Kidney (tissue), 13 donors: ENCODE measurements at regions not wholly inside any gene's neighbourhood (a gene's known extent, or its start where the extent isn't known, plus 50 kb on each side); places are given as distances from the start of the nearest gene placed in this dataset.

ENCODE experiments used
- DNase-seq, 5 donors: peaks; one replicate each; pipeline ENCODE4 v3.0.0-alpha.2; 2013 to 2020
- FAIRE-seq: peaks from 2 replicates; lab custom pipeline; 2012; peaks lifted over from hg19 to GRCh38; lab: Jason Lieb, UNC
- H3K27ac ChIP-seq, 2 donors: one replicate each; pipeline ENCODE4 v1.7.0; 2013; ENCODE audit warnings: low read depth in 2 of 2, low read length in 2 of 2, inconsistent platforms in 1 of 2
- H3K27me3 ChIP-seq: one replicate; pipeline ENCODE4 v1.7.1; 2013; ENCODE audit warnings: low read length, inconsistent platforms; ENCODE audit not compliant: control insufficient read depth, insufficient read depth
- H3K36me3 ChIP-seq, 3 donors: one replicate each; pipeline versions ENCODE4 v1.7.0 to v1.7.1; 2013; ENCODE audit warnings: low read length in 3 of 3, control low read depth in 1 of 3, inconsistent platforms in 1 of 3; ENCODE audit not compliant: insufficient read depth in 3 of 3, control insufficient read depth in 2 of 3
- H3K4me1 ChIP-seq, 3 donors: one replicate each; pipeline versions ENCODE4 v1.7.0 to v1.7.1; 2013; ENCODE audit warnings: low read length in 3 of 3, inconsistent platforms in 1 of 3, low read depth in 1 of 3; ENCODE audit not compliant: control insufficient read depth in 2 of 3, insufficient read depth in 2 of 3
- H3K4me3 ChIP-seq, 3 donors: one replicate each; pipeline versions ENCODE4 v1.7.0 to v1.8.1; 2013; ENCODE audit warnings: low read length in 3 of 3, control low read depth in 1 of 3, inconsistent platforms in 1 of 3
- H3K9ac ChIP-seq, 3 donors: one replicate each; pipeline versions ENCODE4 v1.7.0 to v1.7.1; 2013; ENCODE audit warnings: low read length in 3 of 3, control low read depth in 1 of 3, inconsistent platforms in 1 of 3
- H3K9me3 ChIP-seq, 3 donors: one replicate each; pipeline versions ENCODE4 v1.7.0 to v1.7.1; 2013; ENCODE audit warnings: low read length in 3 of 3, control low read depth in 1 of 3, inconsistent platforms in 1 of 3; ENCODE audit not compliant: control insufficient read depth in 2 of 3, insufficient read depth in 1 of 3
- CTCF ChIP-seq: IDR thresholded peaks from 3 replicates; pipeline ENCODE4 v1.5.1; 2012; ENCODE audit warnings: mild to moderate bottlenecking, moderate library complexity, borderline replicate concordance; ENCODE audit not compliant: insufficient read depth; ENCODE audit errors: extremely low read depth
- intact Hi-C: fragments of 100-400 bp; cut with DNase I; formaldehyde crosslinking; loops from one replicate; pipeline ENCODE4 v1.11.1; 2022
- donor health status: control.
- donor health status: control.
- donor health status: control.
- donor health status: control.
- donor health status: control.
- donor health status: DM: yes; HTN: yes; CAD: no.
- donor health status: Normal renal cell carcinoma (clear cell type).

- Histone ChIP-seq H3K4me3 (no peak overlapping the region), H3K36me3 (no peaks in the 10 kb centered on the region), H3K9me3 (no peaks in the 10 kb centered on the region), H3K4me1 (peaks cover 6 to 20% (median 11%) of the 10 kb centered on the region in 3 donors), H3K9ac (no peak overlapping the region), H3K27me3 (no peaks in the 10 kb centered on the region), H3K27ac (no peak overlapping the region)
- no peak for TF ChIP-seq CTCF
- FAIRE-seq = no peak
- no peak for DNase-seq
- intact Hi-C loops = no loop called here
These were observed 115.1 kb upstream of the COPS8 start for GRCh38 chr2:236970656-236971010.

- Histone ChIP-seq H3K9me3 (no peaks in the 10 kb centered on the region), H3K27me3 (no peaks in the 10 kb centered on the region), H3K9ac (no peak overlapping the region), H3K36me3 (no peaks in the 10 kb centered on the region), H3K27ac (no peak overlapping the region), H3K4me1 (peaks cover 6 to 20% (median 11%) of the 10 kb centered on the region in 3 donors), H3K4me3 (no peak overlapping the region)
- DNase-seq (peak in 4 of 5 donors; percentile 53 to 75 (median 68)), FAIRE-seq (no peak)
- TF ChIP-seq CTCF = no peak
- intact Hi-C loops = no loop called here
These were observed 114.4 kb upstream of the COPS8 start for GRCh38 chr2:236971131-236971821.

- FAIRE-seq (no peak), DNase-seq (peak in 3 of 5 donors; percentile 41 to 60 (median 42))
- Histone ChIP-seq H3K27me3 (no peaks in the 10 kb centered on the region), H3K9ac (no peak overlapping the region), H3K27ac (peak overlapping the region; percentile 57 to 64), H3K4me1 (peaks cover 6 to 27% (median 11%) of the 10 kb centered on the region in 3 donors), H3K9me3 (no peaks in the 10 kb centered on the region), H3K36me3 (no peaks in the 10 kb centered on the region), H3K4me3 (no peak overlapping the region)
- TF ChIP-seq CTCF = no peak
- intact Hi-C loops = no loop called here
These were observed 113.7 kb upstream of the COPS8 start for GRCh38 chr2:236971919-236972381.
